HepG2 (cell line): ENCODE measurements at regions not wholly inside any gene's neighbourhood (a gene's known extent, or its start where the extent isn't known, plus 50 kb on each side); places are given as distances from the start of the nearest gene placed in this dataset.

Source experiments
- SMAD3 ChIP-seq: sonication (generic); formaldehyde crosslinking; IDR thresholded peaks from 2 replicates; pipeline ENCODE4 v1.4.0; 2020; ENCODE audit warnings: missing genetic modification reagents
- TF ChIP-seq, protein P1 (sequence below): sonication (generic); formaldehyde crosslinking; IDR thresholded peaks from 2 replicates; pipeline ENCODE4 v1.4.0; 2020; ENCODE audit warnings: missing genetic modification reagents

- TF ChIP-seq, protein P1, sequence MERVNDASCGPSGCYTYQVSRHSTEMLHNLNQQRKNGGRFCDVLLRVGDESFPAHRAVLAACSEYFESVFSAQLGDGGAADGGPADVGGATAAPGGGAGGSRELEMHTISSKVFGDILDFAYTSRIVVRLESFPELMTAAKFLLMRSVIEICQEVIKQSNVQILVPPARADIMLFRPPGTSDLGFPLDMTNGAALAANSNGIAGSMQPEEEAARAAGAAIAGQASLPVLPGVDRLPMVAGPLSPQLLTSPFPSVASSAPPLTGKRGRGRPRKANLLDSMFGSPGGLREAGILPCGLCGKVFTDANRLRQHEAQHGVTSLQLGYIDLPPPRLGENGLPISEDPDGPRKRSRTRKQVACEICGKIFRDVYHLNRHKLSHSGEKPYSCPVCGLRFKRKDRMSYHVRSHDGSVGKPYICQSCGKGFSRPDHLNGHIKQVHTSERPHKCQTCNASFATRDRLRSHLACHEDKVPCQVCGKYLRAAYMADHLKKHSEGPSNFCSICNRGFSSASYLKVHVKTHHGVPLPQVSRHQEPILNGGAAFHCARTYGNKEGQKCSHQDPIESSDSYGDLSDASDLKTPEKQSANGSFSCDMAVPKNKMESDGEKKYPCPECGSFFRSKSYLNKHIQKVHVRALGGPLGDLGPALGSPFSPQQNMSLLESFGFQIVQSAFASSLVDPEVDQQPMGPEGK (CRISPR knock-in tag), result peak; percentile 49
- TF ChIP-seq SMAD3 (CRISPR knock-in tag), result peak; percentile 89; the same call in 1 of the 2 replicates
Observed at GRCh38 chr2:41840702-41841551, 206.9 kb upstream of the PKDCC start.
